GM21576 (cell line): ENCODE measurements at regions not wholly inside any gene's neighbourhood (a gene's known extent, or its start where the extent isn't known, plus 50 kb on each side); places are given as distances from the start of the nearest gene placed in this dataset.
"Not testable (repeated sequence)": the region's sequence is repeated elsewhere in the genome, so short reads cannot be mapped to it uniquely, and the experiment has no call there.

Source experiments
- ATAC-seq: cut with Tn5 transposase; IDR thresholded peaks from one replicate; pipeline ENCODE4 v1.9.1; 2021; ENCODE audit warnings: mild to moderate bottlenecking, moderate library complexity; ENCODE audit not compliant: unreplicated experiment

DNA sequence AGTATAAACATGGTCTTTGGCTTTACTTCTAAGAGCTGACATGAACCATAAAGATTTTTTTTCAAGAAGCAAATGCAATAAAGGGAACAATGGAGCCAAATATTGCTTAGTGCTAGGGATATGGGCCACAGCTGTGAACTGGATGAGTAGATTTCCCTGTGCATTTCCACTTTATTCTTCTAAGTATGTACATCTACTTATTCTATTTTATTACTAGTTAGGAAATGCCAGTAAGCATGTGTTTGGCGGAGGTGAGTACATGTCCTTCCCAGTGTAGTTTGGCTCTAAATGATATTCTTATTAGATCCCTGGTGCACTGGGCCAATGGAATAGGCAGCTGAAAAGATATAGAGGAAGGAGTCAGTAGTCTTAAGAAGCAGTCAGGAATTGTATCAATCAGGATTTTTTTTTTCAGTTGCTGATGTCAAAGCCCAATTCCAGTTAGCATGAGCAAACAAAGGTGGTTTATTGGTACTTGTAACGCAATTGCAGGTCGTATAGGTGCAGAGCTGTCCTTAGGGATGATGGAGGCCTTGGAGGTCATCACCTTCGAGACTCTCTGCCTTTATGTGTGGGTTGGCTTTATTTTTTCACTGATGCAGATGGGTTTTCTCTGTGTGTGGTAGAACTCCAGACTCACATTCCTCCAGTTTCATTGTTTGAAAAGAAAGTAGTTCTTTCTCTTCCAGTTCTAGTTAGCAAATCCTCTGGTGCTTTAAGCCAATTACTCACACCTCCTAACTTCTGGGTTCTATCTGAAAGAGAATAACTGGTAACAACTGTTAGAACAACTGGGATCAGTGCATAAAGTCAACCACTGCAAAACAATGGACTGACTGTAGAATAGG lies 139.0 kb upstream of the LRIG3 start:
- ATAC-seq = no peak

DNA sequence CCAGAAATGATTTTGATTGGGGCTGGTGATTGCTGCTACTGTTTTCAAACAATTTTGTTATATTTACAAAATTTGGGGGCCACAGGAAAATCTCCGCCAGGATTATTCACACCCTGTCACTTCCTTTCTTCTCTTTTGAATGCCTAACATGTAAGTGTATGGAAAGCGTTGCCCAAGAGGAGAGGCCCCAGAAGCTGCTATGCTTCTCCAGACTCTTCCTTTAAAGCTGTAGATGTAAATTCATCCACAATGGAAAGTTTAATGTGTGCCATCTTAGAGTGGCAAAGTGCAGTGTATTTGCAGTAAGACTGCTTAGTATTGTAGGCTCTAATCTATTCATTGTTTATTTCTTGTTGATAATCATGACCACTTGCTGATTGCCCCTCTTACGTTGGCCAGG lies 136.7 kb upstream of the LRIG3 start:
- ATAC-seq = no peak

DNA sequence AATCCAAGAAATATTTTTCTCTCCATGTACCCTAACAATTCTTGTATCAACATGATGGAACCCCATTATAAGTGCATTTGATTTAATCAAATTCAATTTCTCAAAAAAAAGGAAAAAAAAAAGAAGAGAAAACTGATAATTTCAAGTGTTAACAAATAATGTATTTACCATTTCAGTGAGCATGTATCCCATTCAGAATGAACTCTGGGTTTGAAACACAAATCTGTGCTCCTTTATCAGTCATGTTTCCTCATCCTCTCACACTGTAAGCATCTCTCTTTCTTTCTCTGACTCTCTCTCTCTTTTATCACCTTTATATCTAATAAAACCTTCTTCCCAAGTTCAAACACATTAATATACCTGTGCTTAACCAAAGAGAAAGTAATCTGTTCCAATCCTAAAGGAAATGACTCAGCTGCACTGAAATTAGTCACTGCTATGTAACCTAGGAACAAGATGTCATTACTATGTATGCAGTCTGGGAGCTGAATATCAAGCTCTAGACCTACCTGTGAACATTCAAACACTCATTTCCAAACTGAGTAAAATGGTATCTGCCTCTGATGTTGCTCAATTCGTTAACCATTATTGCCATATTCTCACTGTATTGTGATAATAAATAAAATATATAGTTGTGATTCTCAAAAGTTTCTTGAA lies 135.0 kb upstream of the LRIG3 start:
- ATAC-seq = no peak

DNA sequence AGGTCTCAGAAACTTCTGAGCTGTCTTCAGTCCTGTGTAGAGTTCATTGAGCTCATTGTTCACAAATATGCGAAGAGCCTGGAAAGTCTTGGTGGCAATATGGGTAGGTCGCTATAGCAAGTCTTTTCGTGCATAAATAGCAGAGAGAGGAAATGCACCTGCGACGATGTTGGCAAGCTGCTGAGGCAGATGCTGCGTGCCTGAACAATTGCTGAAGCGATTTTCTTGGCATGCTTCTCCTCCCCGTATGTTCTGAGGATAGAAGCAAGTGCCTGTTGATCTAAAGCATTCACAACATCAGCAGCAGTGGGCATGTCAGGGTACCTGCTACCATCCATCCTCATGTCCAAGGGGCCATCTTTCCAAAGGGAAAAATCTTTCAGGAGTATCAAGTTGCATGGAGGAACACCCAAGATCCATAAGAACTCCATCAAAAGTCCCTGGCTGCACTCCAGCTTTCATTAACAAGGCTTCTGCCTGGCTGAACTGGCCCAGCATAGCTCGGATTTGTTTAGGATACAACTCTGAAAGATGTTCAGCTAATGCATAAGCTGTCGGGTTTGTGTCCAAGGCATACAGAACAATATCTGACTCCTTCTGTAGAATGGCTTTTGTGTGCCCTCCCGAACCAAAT lies 133.1 kb upstream of the LRIG3 start:
- ATAC-seq = not testable (repeated sequence)

DNA sequence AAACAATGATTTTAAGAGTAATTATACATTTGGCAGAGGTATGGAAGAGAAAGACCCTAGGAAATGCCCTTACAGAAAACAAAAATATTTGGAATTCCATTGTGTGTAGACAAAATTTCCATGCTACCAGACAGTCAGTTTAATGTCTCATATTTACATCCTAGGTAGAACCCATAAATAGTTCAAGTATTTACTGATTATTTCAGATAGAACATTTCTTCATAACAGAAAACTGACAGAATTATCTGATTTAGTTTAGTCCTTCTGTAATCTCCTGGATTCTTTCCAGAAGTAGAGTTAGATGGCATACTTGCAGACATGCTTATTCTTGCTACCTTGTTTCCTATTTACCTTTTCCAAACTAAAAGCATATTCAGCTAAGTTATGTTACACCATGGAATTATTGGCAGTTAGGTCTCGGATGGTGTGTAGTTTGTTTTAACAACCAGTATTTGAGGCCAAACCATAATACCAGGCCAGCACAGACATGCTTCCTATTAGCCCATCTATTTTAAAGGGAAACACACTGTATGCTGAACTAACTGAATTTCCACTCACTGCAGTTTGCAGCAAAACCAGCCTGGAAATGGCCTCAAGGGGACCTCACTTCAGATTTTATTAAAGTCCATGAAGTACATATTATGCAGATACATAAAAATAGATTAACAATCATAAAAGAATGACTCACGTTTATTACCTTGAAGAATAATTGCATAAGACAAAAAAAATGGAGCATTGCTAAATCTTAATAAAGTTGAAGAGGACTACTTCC lies 126.6 kb upstream of the LRIG3 start:
- no peak for ATAC-seq

DNA sequence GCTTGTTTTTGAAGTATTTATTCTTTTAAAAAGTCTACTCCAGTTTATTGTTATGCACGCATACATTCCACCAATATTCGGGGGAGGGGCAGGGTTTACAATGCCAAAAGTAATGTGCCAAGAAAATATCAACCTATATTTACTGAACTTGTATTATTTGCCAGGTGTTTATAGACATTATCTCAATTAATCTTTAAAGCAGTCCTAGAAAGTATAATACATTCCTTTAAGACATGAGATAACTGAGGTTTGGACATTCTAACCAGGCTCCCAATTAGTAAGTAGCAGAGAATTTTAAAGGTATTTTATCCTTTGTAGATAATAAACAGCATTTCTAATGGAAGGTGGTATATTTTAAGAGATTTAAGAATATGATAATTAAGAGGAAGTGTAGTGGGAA lies 124.5 kb upstream of the LRIG3 start:
- ATAC-seq = no peak

DNA sequence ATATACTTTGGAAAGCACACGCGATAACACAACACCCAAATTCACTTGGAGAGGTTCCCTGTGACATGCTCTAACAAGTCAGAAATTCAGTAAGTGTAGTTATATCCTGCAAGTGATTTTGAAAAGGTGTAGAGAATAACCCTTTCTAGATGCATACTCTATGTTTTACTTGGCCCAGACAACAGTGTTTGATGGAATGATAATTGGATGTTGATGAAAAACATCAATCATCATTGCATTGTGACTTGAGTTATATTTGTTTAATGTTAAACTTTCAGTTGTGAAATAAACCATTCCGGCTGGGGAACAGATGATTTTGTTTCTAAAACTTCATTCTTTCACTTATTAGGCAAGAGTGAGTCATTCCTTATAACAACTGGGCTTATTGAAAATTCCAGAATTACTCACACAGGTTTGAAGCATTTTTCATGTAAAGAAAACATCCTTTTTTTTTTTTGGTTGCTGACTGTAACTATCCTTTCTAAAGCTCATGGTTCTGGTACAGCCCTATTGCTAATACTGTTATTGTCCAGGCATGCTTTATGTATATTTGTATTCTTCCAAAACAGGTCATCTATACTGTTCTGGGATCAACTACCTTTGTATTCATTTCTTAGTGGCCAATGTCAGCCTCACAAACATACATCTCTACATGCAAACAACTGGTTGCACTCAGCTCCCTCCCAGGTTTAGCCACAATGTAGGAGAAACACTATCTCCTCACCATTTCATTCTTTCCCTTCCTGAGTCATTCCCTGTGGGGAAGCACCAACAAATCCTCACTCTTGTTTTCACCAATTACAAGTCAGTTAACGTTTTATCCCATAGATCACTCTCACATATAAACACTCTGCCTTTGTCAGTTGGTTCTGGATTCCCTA lies 121.2 kb upstream of the LRIG3 start:
- ATAC-seq = no peak

DNA sequence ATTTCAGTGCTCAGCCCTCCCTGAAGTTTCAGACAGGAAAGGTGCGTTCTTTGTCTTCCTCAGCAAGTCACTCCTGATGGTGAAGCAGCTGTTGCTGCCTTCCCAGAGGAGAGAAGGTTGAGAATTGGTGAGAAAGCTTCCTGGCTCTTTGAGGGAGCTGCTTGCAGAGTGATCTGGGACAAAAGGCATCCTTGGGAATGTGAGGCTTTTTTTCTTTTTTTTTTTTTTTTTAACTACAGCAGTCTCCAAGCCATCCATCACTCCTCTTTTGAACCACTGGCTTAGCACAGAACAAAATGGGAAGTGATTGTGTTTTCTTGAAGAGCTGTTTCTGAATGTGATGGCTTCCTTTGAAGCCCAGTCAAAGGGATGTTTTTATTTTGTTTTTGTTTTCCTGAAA lies 120.4 kb upstream of the LRIG3 start:
- ATAC-seq = no peak

DNA sequence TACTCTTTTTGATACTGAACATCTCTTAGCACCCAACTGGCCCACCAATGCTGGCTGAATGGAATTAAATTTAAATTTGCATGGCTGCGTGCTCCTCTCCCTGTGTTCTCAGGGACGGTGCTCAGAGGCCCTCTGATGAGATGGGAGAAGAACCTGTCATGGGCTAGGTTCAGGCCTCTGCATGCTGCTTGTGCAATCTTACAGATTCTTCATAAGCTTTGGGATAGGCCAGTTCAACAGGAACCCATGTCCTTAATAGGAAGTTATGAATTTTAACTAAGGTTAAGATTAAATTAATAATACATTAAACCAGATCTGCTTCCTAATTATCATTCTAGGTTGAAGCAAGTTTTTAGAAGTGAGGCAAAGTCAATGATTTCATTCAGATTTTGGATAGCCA lies 119.7 kb upstream of the LRIG3 start:
- no peak for ATAC-seq

DNA sequence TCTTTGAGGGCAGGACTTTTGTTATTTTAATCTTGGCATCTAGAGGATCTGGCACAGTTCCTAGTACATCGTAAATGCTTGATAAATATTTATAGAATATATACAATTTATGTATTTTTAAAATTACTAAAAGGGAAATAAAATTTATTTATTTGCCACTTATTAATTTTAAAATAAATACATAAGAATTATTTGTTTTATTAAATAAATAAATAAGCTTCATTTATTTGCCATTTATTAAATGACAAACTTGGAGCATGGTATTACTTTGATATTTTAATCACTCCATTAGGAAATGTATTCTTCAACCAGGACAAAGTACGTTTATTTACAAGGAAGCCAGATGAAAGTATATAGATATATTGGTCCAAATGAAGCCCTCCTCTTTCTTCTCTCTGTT lies 118.7 kb upstream of the LRIG3 start:
- no peak for ATAC-seq

DNA sequence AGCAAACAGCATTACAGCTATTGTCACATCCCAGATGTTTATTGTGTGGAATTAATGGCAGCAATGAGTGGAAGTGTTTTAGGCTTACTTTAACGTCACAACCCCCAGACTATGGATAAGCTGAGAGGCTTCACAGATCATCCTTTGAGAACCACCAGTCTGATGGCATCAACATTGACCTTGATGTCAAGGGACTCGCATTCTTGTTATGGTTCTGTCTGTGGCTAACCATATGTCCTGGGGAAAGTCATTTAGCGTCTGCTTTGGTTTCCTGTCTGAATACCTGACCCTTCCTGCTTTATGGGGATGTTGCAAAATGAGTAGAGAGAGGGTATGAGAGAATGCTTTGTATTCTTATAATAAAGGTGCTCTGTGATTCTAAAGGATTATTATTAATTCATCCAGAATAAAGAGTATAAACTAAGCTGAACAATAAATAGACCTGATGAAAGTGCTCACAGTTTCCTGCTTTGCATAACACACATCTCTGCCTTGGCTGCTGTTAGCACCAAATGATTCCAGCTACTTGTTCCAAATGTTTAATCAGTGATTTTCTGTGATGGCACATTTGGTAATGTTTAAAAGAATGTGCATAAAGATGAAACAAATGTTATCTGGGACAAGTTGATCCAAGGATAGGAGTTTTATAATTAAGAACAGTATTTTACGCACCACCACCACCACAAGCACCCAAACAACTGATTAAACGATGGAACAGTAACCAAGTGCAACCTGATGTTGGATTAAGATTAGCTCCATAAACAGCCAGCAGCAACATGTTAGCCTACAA lies 116.9 kb upstream of the LRIG3 start:
- ATAC-seq = no peak

DNA sequence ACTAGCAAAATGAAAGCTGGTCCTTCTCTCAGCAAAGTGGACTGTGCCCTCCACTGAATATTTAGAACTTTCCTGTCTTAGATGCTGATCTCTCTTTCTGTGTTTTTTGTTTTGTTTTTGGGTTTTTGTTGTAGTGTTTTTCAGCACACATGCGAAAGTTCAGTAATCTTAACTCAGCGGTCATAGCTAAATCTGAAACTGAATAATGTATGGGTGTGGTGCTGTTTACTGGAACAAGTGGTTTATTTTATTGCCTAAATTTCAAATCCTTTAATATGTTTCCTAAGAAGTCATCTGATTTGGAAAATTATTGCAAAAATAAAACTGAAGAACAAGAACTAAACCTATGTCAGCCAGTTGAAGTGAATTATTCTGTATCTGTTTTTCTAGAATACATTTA lies 116.0 kb upstream of the LRIG3 start:
- no peak for ATAC-seq

DNA sequence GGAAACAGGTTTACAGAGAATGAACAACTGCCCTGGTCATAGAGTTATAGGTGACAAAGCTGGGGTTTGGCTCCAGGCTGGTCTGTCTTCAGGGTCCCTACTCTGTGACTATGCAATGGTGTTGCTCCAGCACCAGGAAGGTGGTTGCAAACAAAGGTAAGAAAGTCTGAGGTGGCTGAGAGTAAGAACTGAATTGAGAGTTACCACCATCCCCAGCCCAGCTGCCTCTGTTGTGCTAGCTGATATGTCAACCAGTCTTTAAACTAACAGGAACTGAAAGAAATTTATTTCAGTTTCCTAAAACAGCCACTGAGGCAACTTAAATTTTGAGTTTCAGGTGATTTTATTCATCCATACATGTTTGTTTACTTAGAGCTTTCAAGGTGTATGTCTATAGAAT lies 111.0 kb upstream of the LRIG3 start:
- ATAC-seq = no peak

DNA sequence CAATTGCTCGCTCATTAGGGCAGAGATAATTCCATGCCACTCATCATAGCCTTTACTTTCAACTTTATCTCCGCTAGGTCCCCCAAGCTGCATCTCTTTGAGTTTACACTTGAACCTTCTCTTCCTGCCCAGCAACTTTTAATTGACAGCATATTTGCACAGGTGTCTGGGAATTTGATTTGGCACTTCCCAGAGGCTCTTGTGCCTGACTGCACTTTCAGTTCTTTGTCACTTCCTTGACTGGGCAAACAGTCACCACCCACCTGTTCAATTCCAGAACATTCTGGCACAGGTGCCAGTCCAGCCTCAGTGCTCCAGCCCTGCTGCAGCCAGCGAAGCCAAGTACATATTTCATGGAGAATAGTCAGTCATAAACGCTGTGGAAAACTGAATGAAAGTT lies 110.1 kb upstream of the LRIG3 start:
- no peak for ATAC-seq

DNA sequence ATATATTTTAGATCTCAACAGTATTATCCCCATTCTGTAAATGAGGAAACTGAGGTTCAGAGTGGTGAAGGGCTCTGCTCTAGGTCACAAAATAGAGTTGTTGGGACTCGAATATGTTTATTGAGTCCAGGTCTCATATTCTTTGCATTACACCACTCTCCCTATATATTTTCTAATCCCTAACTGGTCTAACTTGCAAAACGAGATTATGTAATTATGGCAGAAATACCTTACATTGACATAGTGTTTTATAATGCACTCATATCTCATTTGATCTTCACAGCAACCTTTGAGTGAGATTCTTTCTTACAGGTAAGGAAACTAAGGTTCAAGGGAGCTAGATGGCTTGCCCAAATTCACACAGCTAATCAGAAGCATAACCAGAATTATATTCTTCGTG lies 106.9 kb upstream of the LRIG3 start:
- ATAC-seq = no peak

DNA sequence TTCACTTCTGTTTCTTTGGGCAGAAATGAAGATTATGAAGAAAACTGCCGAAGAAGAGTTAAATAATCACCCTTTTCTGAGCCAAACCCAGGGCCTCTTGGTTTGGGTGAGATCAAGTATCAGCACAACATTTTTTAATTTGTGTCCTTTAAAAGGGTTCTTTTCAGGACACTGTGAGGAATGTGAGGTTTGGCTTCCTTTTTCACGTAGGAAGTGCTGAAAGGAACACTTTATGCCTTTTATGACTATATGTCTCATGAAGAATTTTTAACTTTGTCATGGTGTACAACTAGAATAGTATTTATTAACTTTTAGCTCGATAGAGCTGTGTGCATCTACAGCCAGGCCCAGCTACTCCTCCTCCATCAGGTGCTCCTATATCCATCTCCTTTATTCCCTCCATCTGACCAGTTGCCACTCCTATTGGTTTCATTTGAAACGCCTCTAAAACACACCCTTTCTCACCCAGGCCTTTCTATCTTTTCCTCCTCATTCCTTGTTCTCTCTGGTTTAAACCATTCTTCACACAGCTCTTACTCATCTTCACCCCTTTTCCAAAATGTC lies 103.6 kb upstream of the LRIG3 start:
- ATAC-seq = no peak

DNA sequence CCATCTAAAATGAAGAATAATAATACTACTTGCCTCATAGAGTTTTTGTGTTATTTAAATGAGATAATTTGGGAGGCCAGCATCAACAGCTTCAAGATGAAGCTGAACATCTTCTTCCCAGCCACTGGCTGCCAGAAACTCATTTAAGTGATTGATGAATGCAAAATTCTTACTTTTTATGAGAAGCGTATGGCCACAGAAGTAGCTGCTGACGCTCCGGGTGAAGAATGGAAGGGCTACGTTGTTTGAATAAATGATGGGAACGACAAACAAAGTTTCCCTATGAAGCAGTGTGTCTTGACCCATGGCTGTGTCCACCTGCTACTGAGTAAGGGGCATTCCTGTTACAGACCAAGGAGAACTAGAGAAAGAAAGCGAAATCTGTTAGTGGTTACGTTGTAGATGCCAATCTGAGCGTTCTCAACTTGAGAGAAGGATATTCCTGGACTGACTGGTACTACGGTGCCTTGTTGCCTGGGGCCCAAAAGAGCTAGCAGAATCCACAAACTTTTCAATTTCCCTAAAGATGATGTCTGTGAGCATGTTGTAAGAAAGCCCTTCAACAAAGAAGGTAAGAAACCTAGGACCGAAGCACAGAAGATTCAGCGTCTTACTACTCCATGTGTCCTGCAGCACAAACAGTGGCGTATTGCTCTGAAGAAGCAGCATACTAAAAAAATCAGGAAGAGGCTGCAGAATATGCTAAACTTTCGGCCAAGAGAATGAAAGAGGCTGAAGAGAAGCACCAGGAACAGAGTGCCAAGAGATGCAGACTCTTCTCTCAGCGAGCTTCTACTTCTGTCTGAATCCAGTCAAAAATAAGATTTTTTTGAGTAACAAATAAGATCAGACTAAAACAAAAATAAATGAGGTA lies 100.0 kb upstream of the LRIG3 start:
- no peak for ATAC-seq

DNA sequence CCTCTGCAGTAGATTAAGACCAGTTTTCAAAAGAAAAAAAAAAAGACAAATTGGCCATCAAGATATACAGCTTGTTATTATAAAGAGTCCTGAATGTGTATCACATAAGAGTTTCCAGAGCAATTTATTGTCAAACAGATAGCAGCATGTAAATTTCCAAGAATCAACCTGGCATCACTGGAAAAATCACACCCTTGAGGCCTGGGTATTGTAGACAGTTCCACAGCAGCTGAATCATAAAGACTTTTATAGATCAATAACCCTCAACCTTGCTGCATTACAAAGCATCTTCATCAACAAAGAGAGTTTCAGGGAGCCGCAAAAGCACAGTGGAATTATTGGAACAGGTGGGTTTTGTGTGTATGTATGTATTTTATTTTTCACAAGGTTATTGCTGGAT lies 94.6 kb upstream of the LRIG3 start:
- ATAC-seq = no peak
